AG08395 (cell line): ENCODE measurements at regions not wholly inside any gene's neighbourhood (a gene's known extent, or its start where the extent isn't known, plus 50 kb on each side); places are given as distances from the start of the nearest gene placed in this dataset.

Experiments used
- DNase-seq: peaks from one replicate; pipeline ENCODE4 v3.0.0; 2012; ENCODE audit warnings: mixed read lengths, low spot score

GRCh38 chr21:41076064-41076463 lies 91.9 kb upstream of the BACE2 start:
- no peak for DNase-seq

GRCh38 chr21:41079159-41079558 lies 88.8 kb upstream of the BACE2 start:
- DNase-seq = no peak

GRCh38 chr21:41080485-41081121 lies 87.4 kb upstream of the BACE2 start:
- no peak for DNase-seq

- no peak for DNase-seq
These were observed 81.4 kb upstream of the BACE2 start for GRCh38 chr21:41086569-41086968.

GRCh38 chr21:41090981-41091380 lies 77.0 kb upstream of the BACE2 start:
- no peak for DNase-seq

GRCh38 chr21:41091616-41092015 lies 76.3 kb upstream of the BACE2 start:
- no peak for DNase-seq

GRCh38 chr21:41092312-41092711 lies 75.6 kb upstream of the BACE2 start:
- DNase-seq = no peak

GRCh38 chr21:41095983-41096382 lies 72.0 kb upstream of the BACE2 start:
- no peak for DNase-seq

- no peak for DNase-seq
These were observed 69.9 kb upstream of the BACE2 start for GRCh38 chr21:41098076-41098475.

- DNase-seq = no peak
These were observed 69.4 kb upstream of the BACE2 start for GRCh38 chr21:41098481-41099042.

- DNase-seq = no peak
These were observed 67.0 kb upstream of the BACE2 start for GRCh38 chr21:41100826-41101550.

GRCh38 chr21:41102281-41102680 lies 65.7 kb upstream of the BACE2 start:
- no peak for DNase-seq

GRCh38 chr21:41107602-41108001 lies 60.4 kb upstream of the BACE2 start:
- no peak for DNase-seq

GRCh38 chr21:41108668-41109585 lies 59.0 kb upstream of the BACE2 start:
- DNase-seq = no peak

GRCh38 chr21:41110161-41110560 lies 57.8 kb upstream of the BACE2 start:
- no peak for DNase-seq

- DNase-seq = no peak
These were observed 57.3 kb upstream of the BACE2 start for GRCh38 chr21:41110664-41111063.

GRCh38 chr21:41111681-41112080 lies 56.3 kb upstream of the BACE2 start:
- DNase-seq = no peak

- peak; percentile 86 for DNase-seq
These were observed 54.9 kb upstream of the BACE2 start for GRCh38 chr21:41112740-41113692.

- no peak for DNase-seq
These were observed 52.1 kb upstream of the BACE2 start for GRCh38 chr21:41115851-41116250.
